ENCODE measurements at regions not wholly inside any gene's neighbourhood (a gene's known extent, or its start where the extent isn't known, plus 50 kb on each side); places are given as distances from the start of the nearest gene placed in this dataset.

DNA sequence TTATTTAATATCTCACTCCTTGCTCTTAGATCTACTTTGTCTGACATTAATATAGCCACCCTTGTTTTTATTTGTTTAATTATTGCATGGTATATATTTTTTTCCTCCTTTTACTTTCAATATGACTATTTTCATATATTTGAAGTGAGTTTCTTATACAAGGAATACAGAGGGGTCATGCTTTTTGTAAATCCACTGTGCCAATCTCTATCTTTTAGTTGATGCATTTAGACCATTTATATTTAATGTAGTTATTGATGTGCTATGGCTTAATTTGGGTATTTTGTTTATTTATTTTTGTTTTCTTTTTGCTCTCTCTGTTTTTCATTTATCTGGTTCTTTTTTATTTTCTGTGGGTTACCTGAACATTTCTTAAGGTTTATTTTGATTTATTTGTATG, 750.6 kb downstream of the TMEM182 start:
- TF ChIP-seq, protein P1, sequence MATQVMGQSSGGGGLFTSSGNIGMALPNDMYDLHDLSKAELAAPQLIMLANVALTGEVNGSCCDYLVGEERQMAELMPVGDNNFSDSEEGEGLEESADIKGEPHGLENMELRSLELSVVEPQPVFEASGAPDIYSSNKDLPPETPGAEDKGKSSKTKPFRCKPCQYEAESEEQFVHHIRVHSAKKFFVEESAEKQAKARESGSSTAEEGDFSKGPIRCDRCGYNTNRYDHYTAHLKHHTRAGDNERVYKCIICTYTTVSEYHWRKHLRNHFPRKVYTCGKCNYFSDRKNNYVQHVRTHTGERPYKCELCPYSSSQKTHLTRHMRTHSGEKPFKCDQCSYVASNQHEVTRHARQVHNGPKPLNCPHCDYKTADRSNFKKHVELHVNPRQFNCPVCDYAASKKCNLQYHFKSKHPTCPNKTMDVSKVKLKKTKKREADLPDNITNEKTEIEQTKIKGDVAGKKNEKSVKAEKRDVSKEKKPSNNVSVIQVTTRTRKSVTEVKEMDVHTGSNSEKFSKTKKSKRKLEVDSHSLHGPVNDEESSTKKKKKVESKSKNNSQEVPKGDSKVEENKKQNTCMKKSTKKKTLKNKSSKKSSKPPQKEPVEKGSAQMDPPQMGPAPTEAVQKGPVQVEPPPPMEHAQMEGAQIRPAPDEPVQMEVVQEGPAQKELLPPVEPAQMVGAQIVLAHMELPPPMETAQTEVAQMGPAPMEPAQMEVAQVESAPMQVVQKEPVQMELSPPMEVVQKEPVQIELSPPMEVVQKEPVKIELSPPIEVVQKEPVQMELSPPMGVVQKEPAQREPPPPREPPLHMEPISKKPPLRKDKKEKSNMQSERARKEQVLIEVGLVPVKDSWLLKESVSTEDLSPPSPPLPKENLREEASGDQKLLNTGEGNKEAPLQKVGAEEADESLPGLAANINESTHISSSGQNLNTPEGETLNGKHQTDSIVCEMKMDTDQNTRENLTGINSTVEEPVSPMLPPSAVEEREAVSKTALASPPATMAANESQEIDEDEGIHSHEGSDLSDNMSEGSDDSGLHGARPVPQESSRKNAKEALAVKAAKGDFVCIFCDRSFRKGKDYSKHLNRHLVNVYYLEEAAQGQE (IDR thresholded peaks at IDR 0.05; ENCODE audit: low read depth) = no peak
- TF ChIP-seq RAD21 (IDR thresholded peaks at IDR 0.05; ENCODE audit: low read depth) (no peak), NFIC (IDR thresholded peaks at IDR 0.05) (no peak), CREB1 (IDR thresholded peaks at IDR 0.05; ENCODE audit: low read depth) (no peak), EP300 (IDR thresholded peaks at IDR 0.05; ENCODE audit: borderline replicate concordance) (no peak), YY1 (IDR thresholded peaks at IDR 0.05; ENCODE audit: low read depth) (no peak), ZBTB7A (IDR thresholded peaks at IDR 0.05; ENCODE audit: low read depth) (no peak), TEAD4 (IDR thresholded peaks at IDR 0.05) (no peak), EGR1 (IDR thresholded peaks at IDR 0.05) (no peak), FOXM1 (IDR thresholded peaks at IDR 0.05; ENCODE audit: borderline replicate concordance, low read depth) (no peak), TAF1 (IDR thresholded peaks at IDR 0.05; ENCODE audit: low read depth) (no peak), CEBPB (IDR thresholded peaks at IDR 0.05) (no peak), TCF12 (IDR thresholded peaks at IDR 0.05; ENCODE audit: low read depth) (no peak)
- TF ChIP-seq, protein P2, sequence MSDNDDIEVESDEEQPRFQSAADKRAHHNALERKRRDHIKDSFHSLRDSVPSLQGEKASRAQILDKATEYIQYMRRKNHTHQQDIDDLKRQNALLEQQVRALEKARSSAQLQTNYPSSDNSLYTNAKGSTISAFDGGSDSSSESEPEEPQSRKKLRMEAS (IDR thresholded peaks at IDR 0.05) = no peak
- TF ChIP-seq, protein P3, sequence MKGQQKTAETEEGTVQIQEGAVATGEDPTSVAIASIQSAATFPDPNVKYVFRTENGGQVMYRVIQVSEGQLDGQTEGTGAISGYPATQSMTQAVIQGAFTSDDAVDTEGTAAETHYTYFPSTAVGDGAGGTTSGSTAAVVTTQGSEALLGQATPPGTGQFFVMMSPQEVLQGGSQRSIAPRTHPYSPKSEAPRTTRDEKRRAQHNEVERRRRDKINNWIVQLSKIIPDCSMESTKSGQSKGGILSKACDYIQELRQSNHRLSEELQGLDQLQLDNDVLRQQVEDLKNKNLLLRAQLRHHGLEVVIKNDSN (IDR thresholded peaks at IDR 0.05) = no peak

DNA sequence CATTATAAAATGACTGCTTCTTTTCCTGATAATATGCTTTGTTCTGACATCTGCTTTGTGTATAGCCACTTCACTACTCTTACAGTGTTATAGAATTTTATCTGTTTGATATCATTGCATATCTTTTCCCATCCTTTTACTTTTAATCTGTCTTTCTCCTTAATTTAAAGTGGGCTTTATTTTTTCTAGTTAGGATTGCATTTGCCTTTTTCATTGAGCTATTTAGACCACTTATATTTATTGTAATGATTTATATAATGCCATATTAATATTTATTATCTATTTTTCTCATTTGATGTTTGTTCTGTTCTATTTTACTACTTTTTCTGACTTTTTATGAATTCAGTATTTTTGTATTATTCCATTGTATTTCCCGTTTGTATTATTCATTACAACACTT, 758.7 kb downstream of the TMEM182 start:
- TF ChIP-seq YY1 (IDR thresholded peaks at IDR 0.05; ENCODE audit: low read depth) = no peak
- no peak for TF ChIP-seq CREB1 (IDR thresholded peaks at IDR 0.05; ENCODE audit: low read depth)
- no peak for TF ChIP-seq TCF12 (IDR thresholded peaks at IDR 0.05; ENCODE audit: low read depth)
- TF ChIP-seq EGR1 (IDR thresholded peaks at IDR 0.05) = no peak
- TF ChIP-seq TEAD4 (IDR thresholded peaks at IDR 0.05) = no peak
- TF ChIP-seq EP300 (IDR thresholded peaks at IDR 0.05; ENCODE audit: borderline replicate concordance) = no peak
- TF ChIP-seq, protein P1 (IDR thresholded peaks at IDR 0.05; ENCODE audit: low read depth) = no peak

DNA sequence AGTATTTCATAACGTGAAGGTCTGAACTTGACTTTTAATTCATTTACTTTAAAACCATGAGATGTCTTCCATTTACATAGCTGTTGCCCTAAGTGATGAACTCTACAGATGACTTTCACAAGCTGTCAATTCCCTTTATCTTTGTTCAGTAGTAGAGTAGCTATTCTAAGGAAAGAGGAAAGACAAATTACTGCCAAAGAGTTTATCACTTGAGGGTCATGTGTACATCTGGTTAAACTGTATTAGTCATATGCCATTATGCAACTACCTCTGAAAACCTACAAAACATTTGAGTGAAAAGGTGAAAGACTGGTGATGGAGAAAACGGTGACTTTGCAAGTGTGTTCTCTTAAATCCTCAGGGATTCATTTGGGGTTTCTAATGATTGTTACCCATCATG, 763.9 kb downstream of the TMEM182 start:
- TF ChIP-seq TAF1 (IDR thresholded peaks at IDR 0.05; ENCODE audit: low read depth) (no peak), RAD21 (IDR thresholded peaks at IDR 0.05; ENCODE audit: low read depth) (no peak), TCF12 (IDR thresholded peaks at IDR 0.05; ENCODE audit: low read depth) (no peak), ZBTB7A (IDR thresholded peaks at IDR 0.05; ENCODE audit: low read depth) (no peak), CREB1 (IDR thresholded peaks at IDR 0.05; ENCODE audit: low read depth) (no peak), CEBPB (IDR thresholded peaks at IDR 0.05) (no peak), NFIC (IDR thresholded peaks at IDR 0.05) (no peak), FOXM1 (IDR thresholded peaks at IDR 0.05; ENCODE audit: borderline replicate concordance, low read depth) (no peak), YY1 (IDR thresholded peaks at IDR 0.05; ENCODE audit: low read depth) (no peak), EP300 (IDR thresholded peaks at IDR 0.05; ENCODE audit: borderline replicate concordance) (no peak), EGR1 (IDR thresholded peaks at IDR 0.05) (no peak), TEAD4 (IDR thresholded peaks at IDR 0.05) (no peak)
- TF ChIP-seq, protein P1 (IDR thresholded peaks at IDR 0.05; ENCODE audit: low read depth) = no peak
- TF ChIP-seq, protein P3 (IDR thresholded peaks at IDR 0.05) = no peak
- TF ChIP-seq, protein P2 (IDR thresholded peaks at IDR 0.05) = no peak

DNA sequence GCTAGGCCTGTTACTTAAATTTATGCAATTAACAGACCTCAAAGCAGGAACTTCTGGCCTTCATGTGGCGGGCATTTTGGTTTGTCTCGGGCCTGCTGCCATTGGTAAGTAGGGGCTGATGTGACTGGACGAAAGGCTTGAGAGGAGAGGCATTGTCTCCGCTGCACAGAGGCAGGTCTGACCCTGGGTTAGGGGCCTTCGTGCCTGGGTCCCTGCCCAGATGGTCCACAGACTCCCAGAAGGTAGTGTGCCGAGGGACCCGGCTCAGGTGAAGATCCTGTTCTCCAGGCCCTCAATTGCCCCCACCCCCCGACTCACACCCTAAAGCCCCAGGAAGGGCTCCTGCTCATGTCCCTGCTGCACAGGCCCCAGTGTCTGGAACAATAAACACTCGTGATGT, 764.9 kb downstream of the TMEM182 start:
- no peak for TF ChIP-seq RAD21 (IDR thresholded peaks at IDR 0.05; ENCODE audit: low read depth)
- TF ChIP-seq CREB1 (IDR thresholded peaks at IDR 0.05; ENCODE audit: low read depth) = no peak
- no peak for TF ChIP-seq CEBPB (IDR thresholded peaks at IDR 0.05)
- TF ChIP-seq ZBTB7A (IDR thresholded peaks at IDR 0.05; ENCODE audit: low read depth) = no peak
- TF ChIP-seq TAF1 (IDR thresholded peaks at IDR 0.05; ENCODE audit: low read depth) = no peak
- TF ChIP-seq, protein P1 (IDR thresholded peaks at IDR 0.05; ENCODE audit: low read depth) = no peak
- no peak for TF ChIP-seq EP300 (IDR thresholded peaks at IDR 0.05; ENCODE audit: borderline replicate concordance)
- TF ChIP-seq NFIC (IDR thresholded peaks at IDR 0.05) = no peak
- TF ChIP-seq, protein P2 (IDR thresholded peaks at IDR 0.05) = no peak
- TF ChIP-seq YY1 (IDR thresholded peaks at IDR 0.05; ENCODE audit: low read depth) = no peak
- TF ChIP-seq EGR1 (IDR thresholded peaks at IDR 0.05) = no peak
- TF ChIP-seq, protein P3 (IDR thresholded peaks at IDR 0.05) = no peak
- TF ChIP-seq TEAD4 (IDR thresholded peaks at IDR 0.05) = no peak
- no peak for TF ChIP-seq FOXM1 (IDR thresholded peaks at IDR 0.05; ENCODE audit: borderline replicate concordance, low read depth)
- TF ChIP-seq TCF12 (IDR thresholded peaks at IDR 0.05; ENCODE audit: low read depth) = no peak

All from Ishikawa (cell line).